ENCODE measurements at regions not wholly inside any gene's neighbourhood (a gene's known extent, or its start where the extent isn't known, plus 50 kb on each side); places are given as distances from the start of the nearest gene placed in this dataset.

DNA sequence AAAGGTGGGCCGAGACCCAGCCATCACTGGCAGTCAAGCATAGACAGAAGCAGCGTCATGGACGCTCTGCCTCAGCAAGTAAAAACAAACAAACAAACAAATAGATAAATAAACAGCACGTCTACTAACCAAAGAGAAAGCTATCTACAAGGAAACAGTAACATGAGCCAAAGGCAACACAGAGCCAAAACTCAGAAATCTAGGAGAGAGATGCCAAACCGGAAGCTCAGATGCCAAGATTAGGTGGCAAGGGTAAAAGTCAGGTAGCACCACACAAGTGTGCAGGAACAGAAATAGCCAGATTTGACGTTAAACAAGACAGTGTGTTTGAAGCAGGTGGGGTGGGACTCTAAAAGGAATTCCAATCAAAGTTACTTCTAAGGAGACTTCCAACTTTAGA is 448.3 kb upstream of the NFIA start:
- TF ChIP-seq SMC3 (conservative IDR thresholded peaks at IDR 0.05; ENCODE audit: poor library complexity): no peak
- TF ChIP-seq EZH2 (IDR thresholded peaks at IDR 0.05; ENCODE audit: borderline replicate concordance, insufficient read depth, low read length, poor library complexity, severe bottlenecking): no peak
- TF ChIP-seq, protein P1, sequence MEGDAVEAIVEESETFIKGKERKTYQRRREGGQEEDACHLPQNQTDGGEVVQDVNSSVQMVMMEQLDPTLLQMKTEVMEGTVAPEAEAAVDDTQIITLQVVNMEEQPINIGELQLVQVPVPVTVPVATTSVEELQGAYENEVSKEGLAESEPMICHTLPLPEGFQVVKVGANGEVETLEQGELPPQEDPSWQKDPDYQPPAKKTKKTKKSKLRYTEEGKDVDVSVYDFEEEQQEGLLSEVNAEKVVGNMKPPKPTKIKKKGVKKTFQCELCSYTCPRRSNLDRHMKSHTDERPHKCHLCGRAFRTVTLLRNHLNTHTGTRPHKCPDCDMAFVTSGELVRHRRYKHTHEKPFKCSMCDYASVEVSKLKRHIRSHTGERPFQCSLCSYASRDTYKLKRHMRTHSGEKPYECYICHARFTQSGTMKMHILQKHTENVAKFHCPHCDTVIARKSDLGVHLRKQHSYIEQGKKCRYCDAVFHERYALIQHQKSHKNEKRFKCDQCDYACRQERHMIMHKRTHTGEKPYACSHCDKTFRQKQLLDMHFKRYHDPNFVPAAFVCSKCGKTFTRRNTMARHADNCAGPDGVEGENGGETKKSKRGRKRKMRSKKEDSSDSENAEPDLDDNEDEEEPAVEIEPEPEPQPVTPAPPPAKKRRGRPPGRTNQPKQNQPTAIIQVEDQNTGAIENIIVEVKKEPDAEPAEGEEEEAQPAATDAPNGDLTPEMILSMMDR (IDR thresholded peaks at IDR 0.05; ENCODE audit: poor library complexity, severe bottlenecking): no peak
- TF ChIP-seq RAD21 (conservative IDR thresholded peaks at IDR 0.05): no peak
- TF ChIP-seq, protein P2, sequence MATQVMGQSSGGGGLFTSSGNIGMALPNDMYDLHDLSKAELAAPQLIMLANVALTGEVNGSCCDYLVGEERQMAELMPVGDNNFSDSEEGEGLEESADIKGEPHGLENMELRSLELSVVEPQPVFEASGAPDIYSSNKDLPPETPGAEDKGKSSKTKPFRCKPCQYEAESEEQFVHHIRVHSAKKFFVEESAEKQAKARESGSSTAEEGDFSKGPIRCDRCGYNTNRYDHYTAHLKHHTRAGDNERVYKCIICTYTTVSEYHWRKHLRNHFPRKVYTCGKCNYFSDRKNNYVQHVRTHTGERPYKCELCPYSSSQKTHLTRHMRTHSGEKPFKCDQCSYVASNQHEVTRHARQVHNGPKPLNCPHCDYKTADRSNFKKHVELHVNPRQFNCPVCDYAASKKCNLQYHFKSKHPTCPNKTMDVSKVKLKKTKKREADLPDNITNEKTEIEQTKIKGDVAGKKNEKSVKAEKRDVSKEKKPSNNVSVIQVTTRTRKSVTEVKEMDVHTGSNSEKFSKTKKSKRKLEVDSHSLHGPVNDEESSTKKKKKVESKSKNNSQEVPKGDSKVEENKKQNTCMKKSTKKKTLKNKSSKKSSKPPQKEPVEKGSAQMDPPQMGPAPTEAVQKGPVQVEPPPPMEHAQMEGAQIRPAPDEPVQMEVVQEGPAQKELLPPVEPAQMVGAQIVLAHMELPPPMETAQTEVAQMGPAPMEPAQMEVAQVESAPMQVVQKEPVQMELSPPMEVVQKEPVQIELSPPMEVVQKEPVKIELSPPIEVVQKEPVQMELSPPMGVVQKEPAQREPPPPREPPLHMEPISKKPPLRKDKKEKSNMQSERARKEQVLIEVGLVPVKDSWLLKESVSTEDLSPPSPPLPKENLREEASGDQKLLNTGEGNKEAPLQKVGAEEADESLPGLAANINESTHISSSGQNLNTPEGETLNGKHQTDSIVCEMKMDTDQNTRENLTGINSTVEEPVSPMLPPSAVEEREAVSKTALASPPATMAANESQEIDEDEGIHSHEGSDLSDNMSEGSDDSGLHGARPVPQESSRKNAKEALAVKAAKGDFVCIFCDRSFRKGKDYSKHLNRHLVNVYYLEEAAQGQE (IDR thresholded peaks at IDR 0.05; ENCODE audit: borderline replicate concordance): no peak
- TF ChIP-seq MXI1 (conservative IDR thresholded peaks at IDR 0.05; ENCODE audit: poor library complexity, severe bottlenecking): no peak
- TF ChIP-seq TAF1 (IDR thresholded peaks at IDR 0.05; ENCODE audit: low read depth): no peak
- TF ChIP-seq EP300 (conservative IDR thresholded peaks at IDR 0.05; ENCODE audit: poor library complexity, severe bottlenecking): no peak
- no peak for TF ChIP-seq POLR2AphosphoS5 (IDR thresholded peaks at IDR 0.05)
